Esophagus squamous epithelium (tissue), 4 donors: ENCODE measurements at regions not wholly inside any gene's neighbourhood (a gene's known extent, or its start where the extent isn't known, plus 50 kb on each side); places are given as distances from the start of the nearest gene placed in this dataset.

ENCODE experiments used
- POLR2A ChIP-seq, 4 donors: fragments of 450-650 bp; IDR thresholded peaks; one replicate each; pipeline ENCODE4 v1.6.1; 2017; ENCODE audit warnings: antibody characterized with exemption in 4 of 4, mild to moderate bottlenecking in 4 of 4, moderate library complexity in 3 of 4
- TF ChIP-seq, protein P1 (sequence below), 6 experiments: fragments of 450-650 bp in 4 of 6; fragments of 200-600 bp in 2 of 6; sonication (generic) in 2 of 6; IDR thresholded peaks; one replicate each; pipeline ENCODE4 v1.5.1; 2016 to 2019; ENCODE audit warnings: antibody characterized with exemption in 6 of 6, mild to moderate bottlenecking in 4 of 6, moderate library complexity in 4 of 6

DNA sequence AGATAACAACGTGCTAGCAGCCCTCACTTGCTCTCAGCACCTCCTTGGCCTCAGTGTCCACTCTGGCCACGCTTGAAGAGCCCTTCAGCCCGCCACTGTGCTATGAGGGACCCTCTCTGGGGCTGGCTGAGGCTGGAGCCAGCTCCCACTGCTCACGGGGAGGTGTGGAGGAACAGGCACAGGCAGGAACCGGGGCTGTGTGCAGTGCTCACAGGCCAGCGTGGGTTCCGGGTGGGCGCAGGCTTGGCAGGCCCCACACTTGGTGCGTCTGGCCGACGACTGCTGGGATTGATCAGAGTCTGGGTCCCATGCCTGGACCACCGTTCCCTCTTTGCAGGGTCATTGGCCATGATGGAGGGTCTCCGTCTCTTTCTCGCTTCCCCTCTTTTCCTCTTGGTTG is 194.3 kb upstream of the GRAMD2B start:
- TF ChIP-seq, protein P1, sequence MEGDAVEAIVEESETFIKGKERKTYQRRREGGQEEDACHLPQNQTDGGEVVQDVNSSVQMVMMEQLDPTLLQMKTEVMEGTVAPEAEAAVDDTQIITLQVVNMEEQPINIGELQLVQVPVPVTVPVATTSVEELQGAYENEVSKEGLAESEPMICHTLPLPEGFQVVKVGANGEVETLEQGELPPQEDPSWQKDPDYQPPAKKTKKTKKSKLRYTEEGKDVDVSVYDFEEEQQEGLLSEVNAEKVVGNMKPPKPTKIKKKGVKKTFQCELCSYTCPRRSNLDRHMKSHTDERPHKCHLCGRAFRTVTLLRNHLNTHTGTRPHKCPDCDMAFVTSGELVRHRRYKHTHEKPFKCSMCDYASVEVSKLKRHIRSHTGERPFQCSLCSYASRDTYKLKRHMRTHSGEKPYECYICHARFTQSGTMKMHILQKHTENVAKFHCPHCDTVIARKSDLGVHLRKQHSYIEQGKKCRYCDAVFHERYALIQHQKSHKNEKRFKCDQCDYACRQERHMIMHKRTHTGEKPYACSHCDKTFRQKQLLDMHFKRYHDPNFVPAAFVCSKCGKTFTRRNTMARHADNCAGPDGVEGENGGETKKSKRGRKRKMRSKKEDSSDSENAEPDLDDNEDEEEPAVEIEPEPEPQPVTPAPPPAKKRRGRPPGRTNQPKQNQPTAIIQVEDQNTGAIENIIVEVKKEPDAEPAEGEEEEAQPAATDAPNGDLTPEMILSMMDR (IDR thresholded peaks at IDR 0.05) = no peak
- TF ChIP-seq POLR2A (IDR thresholded peaks at IDR 0.05) = no peak
